H9 (cell line): ENCODE measurements at regions not wholly inside any gene's neighbourhood (a gene's known extent, or its start where the extent isn't known, plus 50 kb on each side); places are given as distances from the start of the nearest gene placed in this dataset.

ENCODE experiments used
- DNase-seq: peaks from one replicate; pipeline ENCODE4 v3.0.0-alpha.2; 2017
- H2AFZ ChIP-seq: one replicate; pipeline ENCODE4 v1.6.1; 2013; ENCODE audit warnings: mild to moderate bottlenecking, low read length, control low read depth, moderate library complexity
- H2AK5ac ChIP-seq: 2 replicates; pipeline ENCODE4 v1.6.1; 2013; ENCODE audit warnings: low read length, control low read depth, mixed read lengths; ENCODE audit not compliant: insufficient read length
- H2BK120ac ChIP-seq: one replicate; pipeline ENCODE4 v1.6.1; 2013; ENCODE audit warnings: low read depth, mild to moderate bottlenecking, low read length, control low read depth, inconsistent platforms; ENCODE audit not compliant: poor library complexity, severe bottlenecking
- H2BK12ac ChIP-seq: 2 replicates; pipeline ENCODE4 v1.6.1; 2013; ENCODE audit warnings: low read length, control low read depth, mixed read lengths, low read depth; ENCODE audit not compliant: insufficient read length
- H2BK15ac ChIP-seq: 2 replicates; pipeline ENCODE4 v1.6.1; 2013; ENCODE audit warnings: low read depth, low read length, control low read depth
- H2BK20ac ChIP-seq: one replicate; pipeline ENCODE4 v1.6.1; 2013; ENCODE audit warnings: low read depth, mild to moderate bottlenecking, low read length, control low read depth, inconsistent platforms; ENCODE audit not compliant: poor library complexity, severe bottlenecking
- H2BK5ac ChIP-seq: 2 replicates; pipeline ENCODE4 v1.6.1; 2013; ENCODE audit warnings: low read length, control low read depth, mixed read lengths; ENCODE audit not compliant: insufficient read length
- H3K14ac ChIP-seq: 2 replicates; pipeline ENCODE4 v1.6.1; 2013; ENCODE audit warnings: low read length, control low read depth; ENCODE audit not compliant: insufficient read depth
- H3K18ac ChIP-seq: 2 replicates; pipeline ENCODE4 v1.6.1; 2013; ENCODE audit warnings: low read depth, mild to moderate bottlenecking, mixed read lengths, low read length, control low read depth; ENCODE audit not compliant: insufficient read length
- H3K23ac ChIP-seq: 2 replicates; pipeline ENCODE4 v1.6.1; 2013; ENCODE audit warnings: low read length, control low read depth, mixed read lengths, low read depth; ENCODE audit not compliant: insufficient read length
- H3K23me2 ChIP-seq: 2 replicates; pipeline ENCODE4 v1.6.1; 2013; ENCODE audit warnings: low read depth, mild to moderate bottlenecking, mixed read lengths, low read length, control low read depth; ENCODE audit not compliant: insufficient read length, poor library complexity, severe bottlenecking
- H3K27ac ChIP-seq: 2 replicates; pipeline ENCODE4 v1.5.1; 2013; ENCODE audit warnings: low read length, control low read depth, mixed read lengths, low read depth; ENCODE audit not compliant: insufficient read length
- H3K27me3 ChIP-seq: 2 replicates; pipeline ENCODE4 v1.6.1; 2013; ENCODE audit warnings: low read length, control low read depth, inconsistent platforms; ENCODE audit not compliant: insufficient read depth
- H3K4ac ChIP-seq: 2 replicates; pipeline ENCODE4 v1.6.1; 2013; ENCODE audit warnings: low read depth, mild to moderate bottlenecking, control low read depth, inconsistent platforms, low read length, moderate library complexity
- H3K4me1 ChIP-seq: 2 replicates; pipeline ENCODE4 v1.6.1; 2013; ENCODE audit warnings: low read length, control low read depth, inconsistent platforms; ENCODE audit not compliant: insufficient read depth
- H3K4me2 ChIP-seq: 2 replicates; pipeline ENCODE4 v1.6.1; 2013; ENCODE audit warnings: low read length, control low read depth, mixed read lengths; ENCODE audit not compliant: insufficient read length, insufficient read depth
- H3K56ac ChIP-seq: 2 replicates; pipeline ENCODE4 v1.6.1; 2013; ENCODE audit warnings: low read depth, mild to moderate bottlenecking, mixed read lengths, low read length, control low read depth; ENCODE audit not compliant: insufficient read length
- H3K79me1 ChIP-seq: 2 replicates; pipeline ENCODE4 v1.6.1; 2013; ENCODE audit warnings: low read depth, mild to moderate bottlenecking, moderate library complexity, low read length, control low read depth, inconsistent platforms; ENCODE audit not compliant: insufficient read depth, poor library complexity, severe bottlenecking
- H3K79me2 ChIP-seq: 2 replicates; pipeline ENCODE4 v1.6.1; 2013; ENCODE audit warnings: low read length, control low read depth, inconsistent platforms; ENCODE audit not compliant: insufficient read depth
- H3K9ac ChIP-seq: 2 replicates; pipeline ENCODE4 v1.6.1; 2013; ENCODE audit warnings: low read length, control low read depth, mixed read lengths; ENCODE audit not compliant: insufficient read length; ENCODE audit errors: extremely low read depth
- H3K9me3 ChIP-seq: one replicate; pipeline ENCODE4 v1.6.1; 2013; ENCODE audit warnings: low read depth, low read length, inconsistent platforms; ENCODE audit not compliant: control insufficient read depth
- H3T11ph ChIP-seq: one replicate; pipeline ENCODE4 v1.6.1; 2013; ENCODE audit warnings: mild to moderate bottlenecking, low read length, control low read depth, inconsistent platforms
- H4K20me1 ChIP-seq: one replicate; pipeline ENCODE4 v1.6.1; 2013; ENCODE audit not compliant: control insufficient read depth, insufficient read length, insufficient read depth
- H4K5ac ChIP-seq: 2 replicates; pipeline ENCODE4 v1.6.1; 2013; ENCODE audit warnings: low read depth, mild to moderate bottlenecking, mixed read lengths, low read length, control low read depth; ENCODE audit not compliant: insufficient read length
- H4K8ac ChIP-seq: replicated peaks from 2 replicates; pipeline ENCODE4 v1.6.1; 2013; ENCODE audit warnings: low read length, control low read depth, mixed read lengths, low read depth; ENCODE audit not compliant: insufficient read length
- H4K91ac ChIP-seq: 2 replicates; pipeline ENCODE4 v1.6.1; 2013; ENCODE audit warnings: low read depth, mild to moderate bottlenecking, moderate library complexity, mixed read lengths, low read length, control low read depth; ENCODE audit not compliant: insufficient read length
- H3K27ac Mint-ChIP-seq, 3 experiments: 2 replicates in 2 of 3; 3 replicates in 1 of 3; pipeline ENCODE4 v1.8.0; 2020 to 2021; ENCODE audit warnings: mixed read lengths in 3 of 3, mild to moderate bottlenecking in 1 of 3, moderate library complexity in 1 of 3
- H3K27me3 Mint-ChIP-seq: 2 replicates; pipeline ENCODE4 v1.8.0; 2021; ENCODE audit warnings: low read depth, mild to moderate bottlenecking, moderate library complexity, mixed read lengths
- H3K36me3 Mint-ChIP-seq, 3 experiments: 2 replicates in 2 of 3; 3 replicates in 1 of 3; pipeline ENCODE4 v1.8.0; 2020 to 2021; ENCODE audit warnings: low read depth in 3 of 3, mixed read lengths in 3 of 3; ENCODE audit not compliant: insufficient read depth in 1 of 3
- H3K4me1 Mint-ChIP-seq, 2 experiments: 2 replicates each; pipeline ENCODE4 v1.8.0; 2020; ENCODE audit warnings: mixed read lengths in 2 of 2
- H3K4me3 Mint-ChIP-seq, 2 experiments: 2 replicates in 1 of 2; 3 replicates in 1 of 2; pipeline ENCODE4 v1.8.0; 2020 to 2021; ENCODE audit warnings: mild to moderate bottlenecking in 2 of 2, mixed read lengths in 2 of 2, moderate library complexity in 1 of 2
- H3K9me3 Mint-ChIP-seq, 2 experiments: 2 replicates in 1 of 2; 3 replicates in 1 of 2; pipeline ENCODE4 v1.8.0; 2020; ENCODE audit warnings: mild to moderate bottlenecking in 2 of 2, mixed read lengths in 2 of 2, moderate library complexity in 1 of 2
- WGBS: extraction: QIAGEN DNeasy Blood & Tissue Kit; methylation state at CpG from one replicate; pipeline ENCODE4 v1.1.7; 2013; ENCODE audit warnings: missing lambda C conversion rate, low lambda C conversion rate, mixed read lengths; ENCODE audit not compliant: insufficient read length; ENCODE audit errors: extremely low coverage; 5-methylcytosine and 5-hydroxymethylcytosine counted together
- TF ChIP-seq, protein P1 (sequence below): fragments of 200-600 bp; sonication (generic); conservative IDR thresholded peaks from 3 replicates; pipeline ENCODE4 v1.8.0; 2021; ENCODE audit warnings: antibody characterized with exemption, mild to moderate bottlenecking

DNA sequence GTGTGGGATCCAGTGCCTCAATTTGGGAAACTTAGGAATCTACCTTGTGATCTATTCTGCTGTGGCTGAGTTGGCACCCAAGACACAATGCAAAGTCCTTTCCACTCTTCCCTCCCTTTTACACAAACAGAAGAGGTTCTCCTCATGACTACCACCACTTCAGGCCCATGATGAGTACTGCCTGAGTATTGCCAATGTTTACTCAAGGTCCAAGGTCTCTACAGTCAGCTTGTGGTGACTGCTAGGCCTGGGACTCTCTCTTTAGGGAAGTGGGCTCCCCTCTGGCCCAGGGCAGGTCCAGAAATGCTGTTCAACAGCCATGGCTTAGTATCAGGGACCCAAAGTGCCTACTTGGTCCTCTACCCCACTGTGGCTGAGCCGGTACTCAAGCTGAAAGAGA, 56.8 kb upstream of the PEX5L start:
- H3K23ac ChIP-seq, result no peak overlapping the region
- H4K5ac ChIP-seq, result no peak overlapping the region
- no peaks in the 10 kb centered on the region for H4K20me1 ChIP-seq
- TF ChIP-seq, protein P1, sequence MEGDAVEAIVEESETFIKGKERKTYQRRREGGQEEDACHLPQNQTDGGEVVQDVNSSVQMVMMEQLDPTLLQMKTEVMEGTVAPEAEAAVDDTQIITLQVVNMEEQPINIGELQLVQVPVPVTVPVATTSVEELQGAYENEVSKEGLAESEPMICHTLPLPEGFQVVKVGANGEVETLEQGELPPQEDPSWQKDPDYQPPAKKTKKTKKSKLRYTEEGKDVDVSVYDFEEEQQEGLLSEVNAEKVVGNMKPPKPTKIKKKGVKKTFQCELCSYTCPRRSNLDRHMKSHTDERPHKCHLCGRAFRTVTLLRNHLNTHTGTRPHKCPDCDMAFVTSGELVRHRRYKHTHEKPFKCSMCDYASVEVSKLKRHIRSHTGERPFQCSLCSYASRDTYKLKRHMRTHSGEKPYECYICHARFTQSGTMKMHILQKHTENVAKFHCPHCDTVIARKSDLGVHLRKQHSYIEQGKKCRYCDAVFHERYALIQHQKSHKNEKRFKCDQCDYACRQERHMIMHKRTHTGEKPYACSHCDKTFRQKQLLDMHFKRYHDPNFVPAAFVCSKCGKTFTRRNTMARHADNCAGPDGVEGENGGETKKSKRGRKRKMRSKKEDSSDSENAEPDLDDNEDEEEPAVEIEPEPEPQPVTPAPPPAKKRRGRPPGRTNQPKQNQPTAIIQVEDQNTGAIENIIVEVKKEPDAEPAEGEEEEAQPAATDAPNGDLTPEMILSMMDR, result no peak
- H2BK20ac ChIP-seq, result no peak overlapping the region
- H3K9me3 ChIP-seq, result no peaks in the 10 kb centered on the region
- H3K4ac ChIP-seq, result no peak overlapping the region
- no peak overlapping the region for H2BK15ac ChIP-seq
- WGBS, result no CpG with 5 or more reads among the region's 1 CpG
- H2BK12ac ChIP-seq, result no peak overlapping the region
- Mint-ChIP-seq H3K27ac (no peak overlapping the region; a peak in 1 of 7 replicates), H3K4me1 (peaks cover 0 to 8% of the 10 kb centered on the region in 2 experiments; a peak in 2 of 4 replicates), H3K4me3 (no peak overlapping the region), H3K27me3 (no peaks in the 10 kb centered on the region), H3K9me3 (no peaks in the 10 kb centered on the region), H3K36me3 (peaks cover 0 to 3% (median 0%) of the 10 kb centered on the region in 3 experiments; a peak in 2 of 7 replicates)
- H3K14ac ChIP-seq, result no peak overlapping the region
- H3K23me2 ChIP-seq, result no peaks in the 10 kb centered on the region
- no peak overlapping the region for H4K91ac ChIP-seq
- H3K9ac ChIP-seq, result no peak overlapping the region
- H4K8ac ChIP-seq, result no peak overlapping the region
- no peaks in the 10 kb centered on the region; the same call in 1 of the 2 replicates for H3K4me1 ChIP-seq
- no peak overlapping the region for H2AFZ ChIP-seq
- H2BK5ac ChIP-seq, result no peak overlapping the region
- no peak overlapping the region for H3K18ac ChIP-seq
- H3K79me1 ChIP-seq, result no peaks in the 10 kb centered on the region
- no peak overlapping the region for H2BK120ac ChIP-seq
- no peak overlapping the region for H3K4me2 ChIP-seq
- no peak overlapping the region for H3T11ph ChIP-seq
- H3K56ac ChIP-seq, result no peak overlapping the region
- no peak overlapping the region for H2AK5ac ChIP-seq
- no peaks in the 10 kb centered on the region for H3K27me3 ChIP-seq
- H3K27ac ChIP-seq, result no peak overlapping the region
- DNase-seq, result no peak
- H3K79me2 ChIP-seq, result no peaks in the 10 kb centered on the region
